OCI-LY7 (cell line): ENCODE measurements at regions not wholly inside any gene's neighbourhood (a gene's known extent, or its start where the extent isn't known, plus 50 kb on each side); places are given as distances from the start of the nearest gene placed in this dataset.

Experiments used
- BruUV-seq: library from RNA; stranded (reverse); fragments of 400-500 nt; replicated peaks from 2 replicates; lab custom pipeline; 2021; lab: Mats Ljungman, UMichigan
- CTCF ChIA-PET: fragments of 300-600 bp; sonication (Branson Sonifier 250); formaldehyde crosslinking; loops from one replicate; lab custom pipeline; 2022; ENCODE audit warnings: antibody characterized with exemption; ENCODE audit not compliant: unreplicated experiment; lab: Charles Lee
- POLR2A ChIA-PET: fragments of 300-600 bp; sonication (Branson Sonifier 250); formaldehyde crosslinking; loops from one replicate; lab custom pipeline; 2022; ENCODE audit warnings: antibody characterized with exemption; lab: Charles Lee
- DNase-seq: peaks from one replicate; pipeline ENCODE4 v3.0.0-alpha.2; 2015; ENCODE audit warnings: low spot score
- H2AFZ ChIP-seq: fragments of 200-600 bp; sonication (generic), shearing (Covaris generic); 2 replicates; pipeline ENCODE4 v1.6.1; 2014; ENCODE audit warnings: mild to moderate bottlenecking, antibody characterized with exemption, low read length, moderate library complexity
- H3K27ac ChIP-seq: fragments of 200-600 bp; sonication (generic); 2 replicates; pipeline ENCODE4 v1.5.1; 2014; ENCODE audit warnings: mixed run types, low read depth, mild to moderate bottlenecking, moderate library complexity, low read length, inconsistent platforms; ENCODE audit not compliant: poor library complexity, severe bottlenecking
- H3K36me3 ChIP-seq: fragments of 200-600 bp; sonication (generic); 2 replicates; pipeline ENCODE4 v1.6.1; 2014; ENCODE audit warnings: mild to moderate bottlenecking, antibody characterized with exemption, low read length, moderate library complexity, mixed read lengths; ENCODE audit not compliant: insufficient read depth
- H3K4me1 ChIP-seq: fragments of 200-600 bp; sonication (generic); 2 replicates; pipeline ENCODE4 v1.5.1; 2014; ENCODE audit warnings: mild to moderate bottlenecking, low read length; ENCODE audit not compliant: insufficient read depth, poor library complexity, severe bottlenecking
- H3K4me2 ChIP-seq: fragments of 200-600 bp; sonication (generic); 2 replicates; pipeline ENCODE4 v1.6.1; 2014; ENCODE audit warnings: mild to moderate bottlenecking, low read length
- H3K4me3 ChIP-seq: fragments of 200-600 bp; sonication (generic); 2 replicates; pipeline ENCODE4 v1.5.1; 2014; ENCODE audit warnings: mild to moderate bottlenecking, low read depth, low read length; ENCODE audit not compliant: poor library complexity, severe bottlenecking
- H3K79me2 ChIP-seq: fragments of 200-600 bp; sonication (generic); 2 replicates; pipeline ENCODE4 v1.6.1; 2016; ENCODE audit warnings: low read depth, mild to moderate bottlenecking, low read length, moderate library complexity, mixed read lengths; ENCODE audit not compliant: insufficient read depth
- H3K9me2 ChIP-seq: fragments of 200-600 bp; sonication (generic); 2 replicates; pipeline ENCODE4 v1.6.1; 2016; ENCODE audit warnings: mild to moderate bottlenecking, low read length, mixed read lengths; ENCODE audit not compliant: insufficient read depth
- H3K9me3 ChIP-seq: fragments of 200-600 bp; sonication (generic); 2 replicates; pipeline ENCODE4 v1.6.1; 2014; ENCODE audit warnings: mild to moderate bottlenecking, mixed run types, low read length, mixed read lengths
- H4K20me1 ChIP-seq: fragments of 200-600 bp; sonication (generic); 2 replicates; pipeline ENCODE4 v1.6.1; 2014; ENCODE audit warnings: mild to moderate bottlenecking, antibody characterized with exemption, low read length, moderate library complexity, mixed read lengths; ENCODE audit not compliant: insufficient read depth
- CTCF ChIP-seq: fragments of 200-600 bp; sonication (generic); conservative IDR thresholded peaks from 2 replicates; pipeline ENCODE4 v1.5.1; 2014; ENCODE audit warnings: mild to moderate bottlenecking, antibody characterized with exemption, low read length, moderate library complexity, mixed read lengths
- EZH2phosphoT487 ChIP-seq: fragments of 200-600 bp; sonication (generic); IDR thresholded peaks from 2 replicates; pipeline ENCODE4 v1.6.1; 2018; ENCODE audit warnings: low read depth, borderline replicate concordance, mild to moderate bottlenecking, mixed run types, antibody characterized with exemption, low read length, moderate library complexity, mixed read lengths
- intact Hi-C: fragments of 100-400 bp; cut with micrococcal nuclease; formaldehyde crosslinking; loops from one replicate; pipeline ENCODE4 v1.10.0; 2022; ENCODE audit not compliant: unreplicated experiment

GRCh38 chr1:70542030-70542429 lies 131.0 kb downstream of the CTH start:
- H3K9me3 ChIP-seq: no peaks in the 10 kb centered on the region
- CTCF ChIA-PET: no interaction called here

DNA sequence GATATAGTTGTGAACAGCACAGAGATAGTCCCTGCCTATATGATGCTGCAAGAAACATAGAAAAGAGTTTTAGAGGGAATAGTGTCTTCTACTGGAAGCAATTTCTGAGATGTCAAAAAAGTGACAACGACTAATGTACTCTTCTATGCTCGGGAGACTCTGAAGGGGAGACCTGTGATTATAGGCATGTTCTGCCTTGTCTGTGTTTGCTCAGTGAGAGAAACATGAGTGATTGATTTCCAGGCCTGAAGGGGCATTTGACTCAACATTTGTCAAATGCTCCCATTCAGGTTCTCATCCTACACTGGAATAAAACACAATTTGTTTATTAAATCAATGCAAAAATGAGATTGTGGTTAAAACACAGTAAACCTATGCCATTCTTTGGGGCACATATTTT lies 131.8 kb downstream of the CTH start:
- ChIA-PET CTCF (no interaction called here), POLR2A (no interaction called here)
- no peaks in the 10 kb centered on the region for H3K36me3 ChIP-seq
- no peak overlapping the region for H3K4me3 ChIP-seq
- H3K4me2 ChIP-seq: no peak overlapping the region
- H3K79me2 ChIP-seq: no peaks in the 10 kb centered on the region
- H4K20me1 ChIP-seq: no peaks in the 10 kb centered on the region
- H3K9me3 ChIP-seq: no peaks in the 10 kb centered on the region
- intact Hi-C loops: no loop called here
- no peaks in the 10 kb centered on the region for H3K9me2 ChIP-seq
- H3K4me1 ChIP-seq: no peaks in the 10 kb centered on the region
- BruUV-seq: no TSS peak
- no peak for TF ChIP-seq CTCF
- no peak for TF ChIP-seq EZH2phosphoT487
- no peak for DNase-seq
- no peak overlapping the region for H2AFZ ChIP-seq
- H3K27ac ChIP-seq: no peak overlapping the region

More at GRCh38 chr1:70542030-70542429, 131.0 kb downstream of the CTH start:
- Histone ChIP-seq H2AFZ (no peak overlapping the region), H3K79me2 (no peaks in the 10 kb centered on the region), H3K4me1 (no peaks in the 10 kb centered on the region), H3K36me3 (no peaks in the 10 kb centered on the region), H3K27ac (no peak overlapping the region), H3K4me2 (no peak overlapping the region), H4K20me1 (no peaks in the 10 kb centered on the region), H3K9me2 (no peaks in the 10 kb centered on the region), H3K4me3 (no peak overlapping the region)
- BruUV-seq: no TSS peak
- POLR2A ChIA-PET: no interaction called here
- no peak for DNase-seq
- intact Hi-C loops: no loop called here
- TF ChIP-seq EZH2phosphoT487 (no peak), CTCF (no peak)

GRCh38 chr1:70546726-70547125 lies 135.7 kb downstream of the CTH start:
- CTCF ChIA-PET: no interaction called here
- no peak for DNase-seq
- Histone ChIP-seq H3K27ac (no peak overlapping the region), H3K4me3 (no peak overlapping the region), H3K9me2 (no peaks in the 10 kb centered on the region), H3K4me2 (no peak overlapping the region), H4K20me1 (no peaks in the 10 kb centered on the region), H3K9me3 (no peaks in the 10 kb centered on the region), H3K36me3 (no peaks in the 10 kb centered on the region), H3K79me2 (no peaks in the 10 kb centered on the region), H2AFZ (no peak overlapping the region), H3K4me1 (no peaks in the 10 kb centered on the region)
- TF ChIP-seq EZH2phosphoT487 (no peak), CTCF (no peak)
- BruUV-seq: no TSS peak
- intact Hi-C loops: no loop called here
- POLR2A ChIA-PET: interaction anchor here (0.5 kb wide), 1 partner anchor 20 kb away, joined by 3 read pairs; no protein-coding TSS in a partner anchor
